BE2C (cell line): ENCODE measurements at regions not wholly inside any gene's neighbourhood (a gene's known extent, or its start where the extent isn't known, plus 50 kb on each side); places are given as distances from the start of the nearest gene placed in this dataset.
"Not testable (repeated sequence)": the region's sequence is repeated elsewhere in the genome, so short reads cannot be mapped to it uniquely, and the experiment has no call there.

Source experiments
- DNase-seq: peaks from one replicate; pipeline ENCODE4 v3.0.0-alpha.2; 2020
- H3K27me3 ChIP-seq: fragments of 250-450 bp; sonication (Bioruptor Pico); 2 replicates; pipeline ENCODE4 v1.5.1; 2020; ENCODE audit warnings: mild to moderate bottlenecking
- H3K36me3 ChIP-seq: fragments of 250-450 bp; sonication (Bioruptor Pico); 2 replicates; pipeline ENCODE4 v1.5.1; 2020; ENCODE audit warnings: mild to moderate bottlenecking
- H3K4me1 ChIP-seq: fragments of 250-450 bp; sonication (Bioruptor Pico); 2 replicates; pipeline ENCODE4 v1.5.1; 2020
- H3K4me3 ChIP-seq: 2 replicates; pipeline ENCODE4 v1.5.1; 2011; ENCODE audit warnings: low read depth, low read length
- H3K9me3 ChIP-seq: fragments of 250-450 bp; sonication (Bioruptor Pico); 2 replicates; pipeline ENCODE4 v1.5.1; 2020
- TF ChIP-seq, protein P1 (sequence below): IDR thresholded peaks from 2 replicates; pipeline ENCODE4 v1.5.1; 2012; ENCODE audit warnings: mild to moderate bottlenecking, low read depth, low read length

- DNase-seq: no peak
- Histone ChIP-seq H3K27me3 (no peaks in the 10 kb centered on the region), H3K9me3 (no peaks in the 10 kb centered on the region), H3K4me3 (no peak overlapping the region), H3K36me3 (no peaks in the 10 kb centered on the region), H3K4me1 (no peaks in the 10 kb centered on the region)
- TF ChIP-seq, protein P1, sequence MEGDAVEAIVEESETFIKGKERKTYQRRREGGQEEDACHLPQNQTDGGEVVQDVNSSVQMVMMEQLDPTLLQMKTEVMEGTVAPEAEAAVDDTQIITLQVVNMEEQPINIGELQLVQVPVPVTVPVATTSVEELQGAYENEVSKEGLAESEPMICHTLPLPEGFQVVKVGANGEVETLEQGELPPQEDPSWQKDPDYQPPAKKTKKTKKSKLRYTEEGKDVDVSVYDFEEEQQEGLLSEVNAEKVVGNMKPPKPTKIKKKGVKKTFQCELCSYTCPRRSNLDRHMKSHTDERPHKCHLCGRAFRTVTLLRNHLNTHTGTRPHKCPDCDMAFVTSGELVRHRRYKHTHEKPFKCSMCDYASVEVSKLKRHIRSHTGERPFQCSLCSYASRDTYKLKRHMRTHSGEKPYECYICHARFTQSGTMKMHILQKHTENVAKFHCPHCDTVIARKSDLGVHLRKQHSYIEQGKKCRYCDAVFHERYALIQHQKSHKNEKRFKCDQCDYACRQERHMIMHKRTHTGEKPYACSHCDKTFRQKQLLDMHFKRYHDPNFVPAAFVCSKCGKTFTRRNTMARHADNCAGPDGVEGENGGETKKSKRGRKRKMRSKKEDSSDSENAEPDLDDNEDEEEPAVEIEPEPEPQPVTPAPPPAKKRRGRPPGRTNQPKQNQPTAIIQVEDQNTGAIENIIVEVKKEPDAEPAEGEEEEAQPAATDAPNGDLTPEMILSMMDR: no peak
Measured at GRCh38 chr1:78255383-78255782, 209.6 kb downstream of the GIPC2 start.

GRCh38 chr1:78255846-78256245 lies 210.1 kb downstream of the GIPC2 start:
- Histone ChIP-seq H3K4me1 (no peaks in the 10 kb centered on the region), H3K4me3 (no peak overlapping the region), H3K27me3 (no peaks in the 10 kb centered on the region), H3K9me3 (no peaks in the 10 kb centered on the region), H3K36me3 (no peaks in the 10 kb centered on the region)
- TF ChIP-seq, protein P1: no peak
- no peak for DNase-seq

DNA sequence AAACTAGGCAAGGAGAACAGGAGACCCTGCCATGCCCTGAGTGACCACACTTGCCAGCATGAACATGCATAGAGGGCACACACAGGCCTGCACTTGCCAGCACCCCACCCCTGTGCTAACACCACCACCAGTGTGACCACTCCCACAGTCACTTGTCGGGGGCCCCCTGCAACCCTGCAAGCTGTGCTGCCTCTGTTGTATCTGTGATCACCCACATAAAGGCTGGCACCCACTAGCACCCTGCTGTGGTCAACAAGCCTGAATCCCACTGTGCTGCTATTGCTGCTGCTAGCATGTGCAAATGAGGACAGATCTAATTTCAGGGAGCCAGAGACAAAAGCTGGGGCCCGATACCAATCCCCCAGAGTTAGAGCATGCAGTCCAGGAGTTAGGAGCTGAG lies 217.7 kb downstream of the GIPC2 start:
- Histone ChIP-seq H3K9me3 (no peaks in the 10 kb centered on the region), H3K4me1 (no peaks in the 10 kb centered on the region), H3K27me3 (no peaks in the 10 kb centered on the region), H3K4me3 (no peak overlapping the region), H3K36me3 (no peaks in the 10 kb centered on the region)
- no peak for DNase-seq
- TF ChIP-seq, protein P1: no peak

GRCh38 chr1:78263946-78264345 lies 218.2 kb downstream of the GIPC2 start:
- DNase-seq: no peak
- Histone ChIP-seq H3K36me3 (no peaks in the 10 kb centered on the region), H3K4me1 (no peaks in the 10 kb centered on the region), H3K27me3 (no peaks in the 10 kb centered on the region), H3K9me3 (no peaks in the 10 kb centered on the region), H3K4me3 (no peak overlapping the region)
- TF ChIP-seq, protein P1: no peak

GRCh38 chr1:78267513-78268218 lies 221.9 kb downstream of the GIPC2 start:
- H3K27me3 ChIP-seq: no peaks in the 10 kb centered on the region
- H3K36me3 ChIP-seq: no peaks in the 10 kb centered on the region
- no peaks in the 10 kb centered on the region for H3K9me3 ChIP-seq
- DNase-seq: no peak
- no peaks in the 10 kb centered on the region for H3K4me1 ChIP-seq
- H3K4me3 ChIP-seq: no peak overlapping the region
- TF ChIP-seq, protein P1: no peak

DNA sequence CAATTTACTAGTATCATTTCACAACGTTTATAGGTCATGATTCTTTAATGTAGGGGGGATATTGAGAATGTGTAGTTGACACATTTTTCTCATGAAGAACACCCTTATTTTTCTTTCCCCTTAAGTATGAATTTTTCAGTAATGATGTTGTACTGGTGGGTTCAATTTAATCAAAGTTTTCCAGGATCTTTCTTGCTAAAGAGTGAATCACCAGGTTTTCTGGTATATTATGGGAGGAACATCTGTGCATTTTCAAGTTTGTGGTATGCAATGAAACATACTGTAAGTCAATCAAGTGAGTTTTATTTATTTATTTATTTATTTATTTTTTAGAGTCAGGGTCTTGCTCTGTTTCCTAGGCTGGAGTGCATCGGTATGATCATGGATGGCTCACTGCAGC lies 221.2 kb upstream of the PTGFR start:
- TF ChIP-seq, protein P1: no peak
- no peak overlapping the region for H3K4me3 ChIP-seq
- DNase-seq: no peak
- H3K4me1 ChIP-seq: no peaks in the 10 kb centered on the region
- no peaks in the 10 kb centered on the region for H3K36me3 ChIP-seq
- no peaks in the 10 kb centered on the region for H3K27me3 ChIP-seq
- H3K9me3 ChIP-seq: no peaks in the 10 kb centered on the region

- not testable (repeated sequence) for H3K9me3 ChIP-seq, H3K4me1 ChIP-seq, DNase-seq, H3K4me3 ChIP-seq, H3K36me3 ChIP-seq, H3K27me3 ChIP-seq
Measured at GRCh38 chr1:78271423-78271822, 219.4 kb upstream of the PTGFR start.
